PFSK-1 (cell line): ENCODE measurements at regions not wholly inside any gene's neighbourhood (a gene's known extent, or its start where the extent isn't known, plus 50 kb on each side); places are given as distances from the start of the nearest gene placed in this dataset.
A peak's percentile ranks its signal among the peaks of the same experiment; 100 is the strongest.

ENCODE experiments used
- FOXP2 ChIP-seq: optimal IDR thresholded peaks from 2 replicates; pipeline ENCODE3; 2011; ENCODE audit warnings: borderline replicate concordance, control low read depth, inconsistent platforms; ENCODE audit not compliant: insufficient read depth; ENCODE audit errors: extremely low read length, extremely low read depth
- POLR2AphosphoS5 ChIP-seq: IDR thresholded peaks from 2 replicates; pipeline ENCODE4 v1.6.1; 2012; ENCODE audit warnings: low read depth, mild to moderate bottlenecking, control low read depth, low read length, moderate library complexity
- REST ChIP-seq, 2 experiments: IDR thresholded peaks; 2 replicates each; pipeline versions ENCODE4 v1.6.1 to v1.8.0; 2011 to 2012; ENCODE audit warnings: low read depth in 2 of 2, low read length in 2 of 2, control low read depth in 1 of 2, inconsistent platforms in 1 of 2, mild to moderate bottlenecking in 1 of 2, moderate library complexity in 1 of 2; ENCODE audit not compliant: insufficient read depth in 1 of 2
- SIN3A ChIP-seq: IDR thresholded peaks from 2 replicates; pipeline ENCODE4 v1.6.1; 2012; ENCODE audit warnings: mild to moderate bottlenecking, low read length, moderate library complexity, borderline replicate concordance; ENCODE audit not compliant: insufficient read depth
- TAF1 ChIP-seq: IDR thresholded peaks from 2 replicates; pipeline ENCODE4 v1.6.1; 2012; ENCODE audit warnings: low read length, control low read depth, borderline replicate concordance; ENCODE audit not compliant: insufficient read depth

DNA sequence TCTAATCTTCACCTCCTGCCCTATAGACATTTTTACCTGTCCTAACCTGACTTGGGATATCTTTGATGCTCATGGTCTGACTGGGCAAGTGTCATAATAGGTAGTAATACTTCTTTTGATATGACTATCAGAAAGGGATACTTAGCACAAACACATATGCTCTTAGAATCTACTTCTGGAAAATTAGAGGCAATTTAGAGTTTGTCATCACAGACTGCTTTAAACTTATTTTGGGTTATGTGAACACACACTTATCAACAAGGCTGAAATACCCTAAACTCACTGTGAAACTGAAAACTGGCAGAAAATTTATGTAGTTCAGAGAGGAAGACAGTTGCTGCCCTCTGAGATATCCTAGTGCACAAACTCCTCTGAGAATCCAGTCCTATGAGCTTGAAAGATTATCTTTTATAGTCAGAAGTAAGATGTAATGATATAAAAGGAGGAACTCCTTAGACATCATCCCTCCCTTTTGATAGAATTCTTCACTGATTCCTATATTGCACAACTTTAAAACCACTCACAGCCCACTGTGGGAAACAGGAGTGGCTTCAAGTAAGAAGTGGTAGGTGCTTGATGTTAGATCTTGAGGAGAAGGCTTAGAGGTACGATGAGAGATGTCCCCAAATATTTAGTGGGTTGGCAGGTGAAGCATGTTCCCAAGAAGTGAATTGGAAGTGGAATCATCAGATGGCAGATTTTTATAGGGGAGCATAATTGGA, 273.3 kb downstream of the MAN2A1 start:
- TF ChIP-seq FOXP2, result no peak

- TF ChIP-seq REST (IDR thresholded peaks at IDR 0.05; ENCODE audit: insufficient read depth in 1 of 2, low read depth in 2 of 2, low read length in 2 of 2) (no peak), POLR2AphosphoS5 (no peak), SIN3A (no peak), FOXP2 (no peak), TAF1 (no peak)
These were observed 274.4 kb downstream of the MAN2A1 start for GRCh38 chr5:109964136-109964535.

GRCh38 chr5:109965634-109966033, 275.9 kb downstream of the MAN2A1 start:
- TF ChIP-seq POLR2AphosphoS5 (no peak), SIN3A (no peak)

DNA sequence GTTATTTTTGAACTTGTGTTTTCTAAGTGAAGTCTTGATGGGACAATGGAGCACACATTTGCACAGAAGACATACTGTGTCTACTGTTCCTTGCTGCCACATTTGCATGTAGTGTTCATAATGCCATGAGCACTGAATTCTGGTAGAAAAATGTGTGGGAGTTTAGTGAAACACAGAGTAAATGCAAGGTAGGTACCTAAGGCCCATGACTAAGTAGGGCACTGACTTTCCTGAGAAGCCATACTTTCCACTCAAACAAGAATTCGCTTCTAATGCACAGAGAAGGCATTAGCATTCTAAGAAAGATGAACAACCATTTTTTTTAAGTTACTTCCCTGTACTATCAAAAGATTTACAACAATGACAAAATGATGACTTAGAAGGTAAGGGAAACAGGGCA, 282.2 kb downstream of the MAN2A1 start:
- TF ChIP-seq FOXP2 (no peak), REST (IDR thresholded peaks at IDR 0.05; ENCODE audit: insufficient read depth in 1 of 2, low read depth in 2 of 2, low read length in 2 of 2) (no peak), TAF1 (no peak), POLR2AphosphoS5 (no peak), SIN3A (no peak)

- no peak for TF ChIP-seq FOXP2
- TF ChIP-seq TAF1, result no peak
- no peak for TF ChIP-seq POLR2AphosphoS5
- TF ChIP-seq SIN3A, result no peak
- no peak for TF ChIP-seq REST (IDR thresholded peaks at IDR 0.05; ENCODE audit: insufficient read depth in 1 of 2, low read depth in 2 of 2, low read length in 2 of 2)
These were observed 292.3 kb downstream of the MAN2A1 start for GRCh38 chr5:109981979-109982378.

DNA sequence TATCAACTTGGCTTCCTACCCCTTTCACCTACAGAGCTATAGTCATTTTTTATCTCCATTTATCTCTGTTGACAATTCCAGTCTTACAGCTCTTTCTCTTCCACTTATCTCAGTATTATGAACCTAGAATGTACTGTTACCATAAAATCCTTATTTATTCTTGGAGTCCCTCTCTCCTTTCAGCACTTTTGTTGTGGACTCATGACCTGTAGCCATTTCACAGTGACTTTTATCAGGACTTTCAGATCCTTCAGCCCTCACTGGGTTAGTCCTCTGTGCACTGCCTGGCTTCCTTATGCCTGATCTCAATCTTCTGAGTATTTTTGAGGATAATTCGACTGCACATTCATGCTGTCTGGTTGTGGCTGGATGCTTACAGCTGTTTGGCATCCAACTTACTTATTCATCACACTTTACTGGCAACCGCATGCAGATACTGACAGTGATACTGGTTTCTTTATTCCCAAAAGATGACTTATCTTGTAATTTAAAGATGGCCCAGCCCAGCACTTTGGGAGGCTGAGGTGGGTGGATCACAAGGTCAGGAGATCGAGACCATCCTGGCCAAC, 293.3 kb downstream of the MAN2A1 start:
- TF ChIP-seq FOXP2, result no peak
- peak in 1 of 2 experiments; percentile 48; a peak in 1 of 4 replicates for TF ChIP-seq REST (IDR thresholded peaks at IDR 0.05; ENCODE audit: insufficient read depth in 1 of 2, low read depth in 2 of 2, low read length in 2 of 2)
- no peak for TF ChIP-seq POLR2AphosphoS5
